Adrenal gland (tissue), 5 donors: ENCODE measurements at regions not wholly inside any gene's neighbourhood (a gene's known extent, or its start where the extent isn't known, plus 50 kb on each side); places are given as distances from the start of the nearest gene placed in this dataset.

Experiments
- CTCF ChIP-seq, 6 experiments: fragments of 450-650 bp in 4 of 6; fragments of 200-600 bp in 2 of 6; sonication (generic) in 1 of 6; IDR thresholded peaks; 1 replicate in 5 of 6; 2 replicates in 1 of 6; pipeline versions ENCODE4 v1.5.1 to v1.8.0; 2016 to 2021; ENCODE audit warnings: antibody characterized with exemption in 6 of 6, mild to moderate bottlenecking in 2 of 6, moderate library complexity in 1 of 6
- POLR2A ChIP-seq, 2 donors: fragments of 450-650 bp; IDR thresholded peaks; one replicate each; pipeline ENCODE4 v1.6.1; 2017; ENCODE audit warnings: antibody characterized with exemption in 2 of 2, mild to moderate bottlenecking in 2 of 2, moderate library complexity in 1 of 2
- donor health status: DM: no; HTN: no; CAD: no.

- TF ChIP-seq CTCF (IDR thresholded peaks at IDR 0.05) (no peak), POLR2A (IDR thresholded peaks at IDR 0.05) (no peak)
These were observed 56.5 kb upstream of the NCOA1 start for GRCh38 chr2:24434541-24434940.
